Natural killer cell (primary cell): ENCODE measurements at regions not wholly inside any gene's neighbourhood (a gene's known extent, or its start where the extent isn't known, plus 50 kb on each side); places are given as distances from the start of the nearest gene placed in this dataset.

ENCODE experiments used
- ATAC-seq, 3 donors: fragments of 150-1000 bp in 2 of 3; fragments of 200-7000 bp in 1 of 3; cut with Tn5 transposase; 1 replicate in 1 of 3; 2 replicates in 2 of 3; pipeline ENCODE4 v1.10.0; 2021; ENCODE audit warnings: mild to moderate bottlenecking in 2 of 3, moderate library complexity in 2 of 3
- DNase-seq, 2 donors: peaks; one replicate each; pipeline versions ENCODE4 v3.0.0 to v3.0.0-alpha.2; 2013 to 2021; ENCODE audit warnings: mixed read lengths in 1 of 2
- H3K27ac ChIP-seq: one replicate; pipeline ENCODE4 v1.5.1; 2013; ENCODE audit warnings: mild to moderate bottlenecking, low read length
- H3K27me3 ChIP-seq: one replicate; pipeline ENCODE4 v1.6.1; 2013; ENCODE audit warnings: low read length; ENCODE audit not compliant: control insufficient read depth, insufficient read depth
- H3K36me3 ChIP-seq: one replicate; pipeline ENCODE4 v1.6.1; 2013; ENCODE audit warnings: low read length; ENCODE audit not compliant: control insufficient read depth, insufficient read depth
- H3K4me1 ChIP-seq: one replicate; pipeline ENCODE4 v1.6.1; 2013; ENCODE audit warnings: low read length; ENCODE audit not compliant: control insufficient read depth, insufficient read depth
- H3K4me3 ChIP-seq: one replicate; pipeline ENCODE4 v1.5.1; 2013; ENCODE audit warnings: low read length
- H3K9me3 ChIP-seq: one replicate; pipeline ENCODE4 v1.6.1; 2013; ENCODE audit warnings: low read length; ENCODE audit not compliant: control insufficient read depth, insufficient read depth
- H3K27ac Mint-ChIP-seq, 2 donors: one replicate each; pipeline ENCODE4 v1.8.0; 2022; ENCODE audit warnings: mild to moderate bottlenecking in 2 of 2, mixed read lengths in 2 of 2, moderate library complexity in 1 of 2
- H3K27me3 Mint-ChIP-seq, 2 donors: one replicate each; pipeline ENCODE4 v1.8.0; 2022; ENCODE audit warnings: low read depth in 2 of 2, mixed read lengths in 2 of 2
- H3K36me3 Mint-ChIP-seq: one replicate; pipeline ENCODE4 v1.8.0; 2022; ENCODE audit warnings: mixed read lengths
- H3K4me1 Mint-ChIP-seq, 2 donors: one replicate each; pipeline ENCODE4 v1.8.0; 2022; ENCODE audit warnings: mixed read lengths in 2 of 2
- H3K4me3 Mint-ChIP-seq: one replicate; pipeline ENCODE4 v1.8.0; 2022; ENCODE audit warnings: mild to moderate bottlenecking, moderate library complexity, mixed read lengths
- H3K9me3 Mint-ChIP-seq, 2 donors: one replicate each; pipeline ENCODE4 v1.8.0; 2022; ENCODE audit warnings: mixed read lengths in 2 of 2
- CTCF ChIP-seq: fragments of 200-600 bp; IDR thresholded peaks from one replicate; pipeline ENCODE4 v1.8.0; 2022; ENCODE audit warnings: antibody characterized with exemption
- WGBS: methylation state at CpG from one replicate; pipeline ENCODE4 v1.1.7; 2013; ENCODE audit warnings: missing lambda C conversion rate; ENCODE audit not compliant: insufficient coverage; 5-methylcytosine and 5-hydroxymethylcytosine counted together
- intact Hi-C: fragments of 100-400 bp; cut with micrococcal nuclease; formaldehyde crosslinking; loops from one replicate; pipeline ENCODE4 v1.14.2; 2022

GRCh38 chr5:143714629-143715028 lies 97.3 kb upstream of the HMHB1 start:
- Mint-ChIP-seq H3K4me3 (no peak overlapping the region), H3K27me3 (no peaks in the 10 kb centered on the region), H3K4me1 (peaks cover 14 to 15% of the 10 kb centered on the region in 2 donors), H3K27ac (no peak overlapping the region), H3K9me3 (no peaks in the 10 kb centered on the region), H3K36me3 (no peaks in the 10 kb centered on the region)
- no peak overlapping the region for H3K4me3 ChIP-seq
- no peaks in the 10 kb centered on the region for H3K4me1 ChIP-seq
- H3K9me3 ChIP-seq, result no peaks in the 10 kb centered on the region
- TF ChIP-seq CTCF, result no peak
- H3K27me3 ChIP-seq, result no peaks in the 10 kb centered on the region
- intact Hi-C loops, result no loop called here
- no peaks in the 10 kb centered on the region for H3K36me3 ChIP-seq
- 90% methylated on average over 4 of the region's 4 CpGs for WGBS
- no peak for DNase-seq
- no peak overlapping the region for H3K27ac ChIP-seq
- no peak for ATAC-seq

- ATAC-seq, result no peak
- H3K9me3 ChIP-seq, result no peaks in the 10 kb centered on the region
- no peak for TF ChIP-seq CTCF
- DNase-seq, result no peak
- 95% methylated on average over 8 of the region's 8 CpGs for WGBS
- intact Hi-C loops, result no loop called here
- H3K4me3 Mint-ChIP-seq, result no peak overlapping the region
- H3K36me3 ChIP-seq, result no peaks in the 10 kb centered on the region
- no peak overlapping the region for H3K27ac ChIP-seq
- H3K27ac Mint-ChIP-seq, result no peak overlapping the region
- no peaks in the 10 kb centered on the region for H3K4me1 ChIP-seq
- no peak overlapping the region for H3K4me3 ChIP-seq
- no peaks in the 10 kb centered on the region for H3K9me3 Mint-ChIP-seq
- no peaks in the 10 kb centered on the region for H3K27me3 Mint-ChIP-seq
- no peaks in the 10 kb centered on the region for H3K36me3 Mint-ChIP-seq
- H3K4me1 Mint-ChIP-seq, result peaks cover 14 to 15% of the 10 kb centered on the region in 2 donors
- H3K27me3 ChIP-seq, result no peaks in the 10 kb centered on the region
Measured at GRCh38 chr5:143713047-143714003, 98.6 kb upstream of the HMHB1 start.

- ATAC-seq, result no peak
- no peak overlapping the region for H3K4me3 Mint-ChIP-seq
Measured at GRCh38 chr5:143708672-143709071, 103.3 kb upstream of the HMHB1 start.

More at GRCh38 chr5:143708672-143709071, 103.3 kb upstream of the HMHB1 start:
- no peak for TF ChIP-seq CTCF
- Mint-ChIP-seq H3K9me3 (no peaks in the 10 kb centered on the region), H3K27ac (no peak overlapping the region), H3K36me3 (no peaks in the 10 kb centered on the region), H3K27me3 (peaks cover 3 to 20% of the 10 kb centered on the region in 2 donors), H3K4me1 (peaks cover 0 to 3% of the 10 kb centered on the region in 2 donors)
- DNase-seq, result no peak
- 78% methylated on average over 2 of the region's 2 CpGs for WGBS
- no peak overlapping the region for H3K4me3 ChIP-seq
- no peaks in the 10 kb centered on the region for H3K36me3 ChIP-seq
- H3K9me3 ChIP-seq, result no peaks in the 10 kb centered on the region
- intact Hi-C loops, result no loop called here
- H3K27ac ChIP-seq, result no peak overlapping the region
- H3K4me1 ChIP-seq, result no peaks in the 10 kb centered on the region
- no peaks in the 10 kb centered on the region for H3K27me3 ChIP-seq
